ENCODE measurements at regions not wholly inside any gene's neighbourhood (a gene's known extent, or its start where the extent isn't known, plus 50 kb on each side); places are given as distances from the start of the nearest gene placed in this dataset.

DNA sequence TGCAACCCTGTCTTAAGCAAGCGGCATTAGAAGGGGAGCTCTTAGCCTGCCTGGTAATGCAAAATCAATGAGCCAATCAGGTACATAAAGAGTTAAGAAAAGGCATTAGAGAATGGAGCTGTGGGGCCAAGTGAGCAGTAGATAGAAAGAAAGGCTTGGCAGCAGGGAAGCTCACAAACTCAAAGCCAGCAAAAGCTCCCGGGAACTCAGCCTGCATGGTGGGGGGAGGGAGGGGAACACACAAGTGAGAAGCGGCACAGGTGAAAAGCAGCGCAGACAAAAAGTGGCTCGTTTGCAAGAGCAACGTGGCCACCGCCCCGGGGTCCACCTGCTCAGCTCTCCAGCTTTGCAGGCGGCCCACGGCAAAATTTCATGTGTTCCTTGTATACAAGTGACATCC lies 818.5 kb downstream of the FAM133A start:
- TF ChIP-seq GATA2 (IDR thresholded peaks at IDR 0.05; ENCODE audit: low read depth, low read length) (no peak), GATA3 (IDR thresholded peaks at IDR 0.05; ENCODE audit: low read depth, low read length) (no peak)

Data from SH-SY5Y (cell line).